ENCODE measurements at regions not wholly inside any gene's neighbourhood (a gene's known extent, or its start where the extent isn't known, plus 50 kb on each side); places are given as distances from the start of the nearest gene placed in this dataset.

DNA sequence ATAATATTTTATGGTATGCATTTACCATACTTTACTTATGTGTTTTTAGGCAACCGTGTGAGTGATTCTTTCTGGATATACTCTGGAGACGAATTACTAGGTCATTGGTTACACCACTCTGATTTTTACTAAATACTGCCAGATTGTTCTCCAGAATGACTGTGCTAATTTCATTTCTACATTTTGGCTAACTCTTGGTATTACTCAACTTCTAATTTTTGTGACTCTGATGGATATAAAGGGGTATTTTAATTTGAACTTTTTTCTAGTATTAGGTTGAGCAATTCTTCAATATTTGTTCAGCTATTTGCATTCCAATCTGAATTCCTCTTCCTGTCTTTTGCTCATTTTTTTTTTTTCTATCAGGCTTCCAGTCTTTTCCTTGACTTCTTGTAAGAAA is 223.6 kb downstream of the MDFIC start:
- Histone ChIP-seq H3K4me2 (ENCODE audit: low read depth, low read length) (no peak overlapping the region), H3K36me3 (ENCODE audit: control insufficient read depth, insufficient read depth, low read length) (no peaks in the 10 kb centered on the region), H3K27ac (ENCODE audit: insufficient read depth, low read length) (no peak overlapping the region), H2AFZ (replicated peaks; ENCODE audit: low read length, poor library complexity) (no peak overlapping the region), H3K79me1 (ENCODE audit: low read depth in 1 of 2, low read length in 2 of 2) (no peaks in the 10 kb centered on the region), H2BK20ac (ENCODE audit: low read depth, low read length) (no peak overlapping the region), H3K9me1 (ENCODE audit: insufficient read depth, low read length) (no peaks in the 10 kb centered on the region; the same call in 1 of the 2 replicates), H4K91ac (ENCODE audit: insufficient read depth, low read depth, low read length) (no peak overlapping the region), H3K4ac (ENCODE audit: low read depth, low read length) (no peak overlapping the region), H3K14ac (replicated peaks; ENCODE audit: low read depth, low read length) (no peak overlapping the region), H2BK5ac (ENCODE audit: low read depth, low read length, poor library complexity, severe bottlenecking) (no peak overlapping the region), H3K9me3 (ENCODE audit: control insufficient read depth, insufficient read depth, low read length) (no peaks in the 10 kb centered on the region), H3K23ac (ENCODE audit: low read depth, low read length) (no peak overlapping the region), H2AK5ac (ENCODE audit: low read depth, low read length) (no peak overlapping the region), H4K20me1 (ENCODE audit: insufficient read depth, low read length) (no peaks in the 10 kb centered on the region), H3K27me3 (ENCODE audit: control insufficient read depth, insufficient read depth, low read length) (no peaks in the 10 kb centered on the region), H4K5ac (ENCODE audit: low read depth, low read length) (no peak overlapping the region), H2BK15ac (ENCODE audit: low read depth, low read length) (no peak overlapping the region), H3K4me1 (ENCODE audit: control insufficient read depth, insufficient read depth, low read length) (no peaks in the 10 kb centered on the region), H2BK120ac (ENCODE audit: low read depth, low read length) (no peak overlapping the region), H3K4me3 (ENCODE audit: insufficient read depth, low read depth, low read length) (no peak overlapping the region), H3K9ac (ENCODE audit: low read depth, low read length) (no peak overlapping the region), H2AK9ac (replicated peaks; ENCODE audit: low read depth, low read length, poor library complexity) (no peak overlapping the region), H3K56ac (ENCODE audit: extremely low read depth, insufficient read depth, low read length) (no peak overlapping the region), H3K18ac (ENCODE audit: low read depth, low read length) (no peak overlapping the region), H4K8ac (ENCODE audit: low read depth in 2 of 2, low read length in 2 of 2) (no peak overlapping the region)
- POLR2A ChIA-PET (ENCODE audit: unreplicated experiment), result interaction anchor here (0.6 kb wide), 1 partner anchor 223 kb away, joined by 3 read pairs; no protein-coding TSS in a partner anchor
- TF ChIP-seq FOS (IDR thresholded peaks at IDR 0.05; ENCODE audit: low read depth, low read length) (no peak), NFE2L2 (IDR thresholded peaks at IDR 0.05; ENCODE audit: low read depth, low read length) (peak; percentile 68; the same call in 1 of the 2 replicates), POLR2A (IDR thresholded peaks at IDR 0.05; ENCODE audit: low read depth, low read length) (no peak), CEBPB (IDR thresholded peaks at IDR 0.05; ENCODE audit: low read depth, low read length) (peak; percentile 27; the same call in 1 of the 2 replicates)
- in situ Hi-C loops (cut with MboI; ENCODE audit: low sequenced_read_pairs), result no loop called here
- dilution Hi-C loops (cut with HindIII; ENCODE audit: low sequenced_read_pairs, unreplicated experiment), result no loop called here
- peak; percentile 39 for DNase-seq
- BruUV-seq (replicated peaks), result no TSS peak
- no CpG with 5 or more reads among the region's 2 CpGs for WGBS, 2 experiments (ENCODE audit: extremely low coverage in 2 of 2, insufficient read length in 1 of 2)
- peak; percentile 35; the same call in 1 of the 2 replicates for ATAC-seq (ENCODE audit: low read depth)
- CTCF ChIA-PET, result interaction anchor here (0.6 kb wide), 4 partner anchors 19 to 218 kb away, joined by 3 to 6 read pairs (median 4); no protein-coding TSS in a partner anchor
- intact Hi-C loops (cut with micrococcal nuclease), result no loop called here
